H1 (cell line): ENCODE measurements at regions not wholly inside any gene's neighbourhood (a gene's known extent, or its start where the extent isn't known, plus 50 kb on each side); places are given as distances from the start of the nearest gene placed in this dataset.

Experiments used
- CTCF ChIA-PET: fragments of 300-600 bp; sonication (Branson Sonifier 250); formaldehyde crosslinking; loops from one replicate; lab custom pipeline; 2021; ENCODE audit not compliant: partially characterized antibody; lab: Charles Lee
- POLR2A ChIA-PET: fragments of 300-600 bp; sonication (Branson Sonifier 250); formaldehyde crosslinking; loops from one replicate; lab custom pipeline; 2021; ENCODE audit warnings: inconsistent platforms; ENCODE audit not compliant: partially characterized antibody; lab: Charles Lee
- DNase-seq, 2 experiments: peaks; one replicate each; pipeline versions ENCODE4 v3.0.0 to v3.0.0-alpha.2; 2010 to 2022; ENCODE audit warnings: low spot score in 2 of 2, low read depth in 1 of 2, mixed read lengths in 1 of 2
- FAIRE-seq: peaks from 2 replicates; lab custom pipeline; 2011; peaks lifted over from hg19 to GRCh38; lab: Jason Lieb, UNC
- H2AFZ ChIP-seq: 2 replicates; pipeline ENCODE4 v1.8.1; 2012; ENCODE audit warnings: low read length, inconsistent platforms
- H2AK5ac ChIP-seq: 2 replicates; pipeline ENCODE4 v1.6.1; 2013; ENCODE audit warnings: low read depth, low read length
- H2BK120ac ChIP-seq: replicated peaks from 2 replicates; pipeline ENCODE3; 2013; ENCODE audit warnings: low read depth, low read length, inconsistent platforms
- H2BK12ac ChIP-seq: 2 replicates; pipeline ENCODE4 v1.6.1; 2013; ENCODE audit warnings: low read depth, low read length
- H2BK15ac ChIP-seq: 2 replicates; pipeline ENCODE4 v1.6.1; 2013; ENCODE audit warnings: low read length
- H2BK20ac ChIP-seq: 2 replicates; pipeline ENCODE4 v1.6.1; 2013; ENCODE audit warnings: low read length
- H2BK5ac ChIP-seq: 2 replicates; pipeline ENCODE4 v1.6.1; 2013; ENCODE audit warnings: low read depth, low read length
- H3K14ac ChIP-seq: 2 replicates; pipeline ENCODE4 v1.6.1; 2013; ENCODE audit warnings: inconsistent platforms; ENCODE audit not compliant: insufficient read length
- H3K18ac ChIP-seq: 2 replicates; pipeline ENCODE4 v1.6.1; 2013; ENCODE audit warnings: low read length; ENCODE audit errors: extremely low read depth
- H3K23ac ChIP-seq: 2 replicates; pipeline ENCODE4 v1.6.1; 2013; ENCODE audit warnings: inconsistent platforms; ENCODE audit not compliant: insufficient read length
- H3K23me2 ChIP-seq: 2 replicates; pipeline ENCODE4 v1.6.1; 2013; ENCODE audit warnings: low read depth, low read length
- H3K27ac ChIP-seq: 2 replicates; pipeline ENCODE4 v1.6.1; 2011; ENCODE audit warnings: low read depth, low read length, inconsistent platforms
- H3K27me3 ChIP-seq, 4 experiments: replicated peaks in 1 of 4; 1 replicate in 1 of 4; 2 replicates in 3 of 4; pipeline versions ENCODE4 v1.6.1 to v1.8.1; 2011 to 2013; ENCODE audit warnings: low read length in 3 of 4, mild to moderate bottlenecking in 3 of 4, inconsistent platforms in 2 of 4, mixed read lengths in 2 of 4, moderate library complexity in 1 of 4; ENCODE audit not compliant: control insufficient read depth in 3 of 4, insufficient read depth in 3 of 4; ENCODE audit errors: extremely low read depth in 1 of 4
- H3K36me3 ChIP-seq, 4 experiments: 2 replicates each; pipeline versions ENCODE4 v1.6.1 to v1.8.1; 2011 to 2013; ENCODE audit warnings: mild to moderate bottlenecking in 4 of 4, low read length in 3 of 4, moderate library complexity in 2 of 4, control low read depth in 1 of 4, inconsistent platforms in 1 of 4; ENCODE audit not compliant: insufficient read depth in 4 of 4, control insufficient read depth in 2 of 4
- H3K4ac ChIP-seq: replicated peaks from 2 replicates; pipeline ENCODE3; 2013; ENCODE audit warnings: low read length, low read depth, mixed read lengths, inconsistent platforms; ENCODE audit not compliant: insufficient read length
- H3K4me1 ChIP-seq, 4 experiments: replicated peaks in 1 of 4; 1 replicate in 1 of 4; 2 replicates in 3 of 4; pipeline versions ENCODE4 v1.6.1 to v1.8.1; 2011 to 2013; ENCODE audit warnings: low read length in 3 of 4, inconsistent platforms in 2 of 4, mixed read lengths in 1 of 4; ENCODE audit not compliant: insufficient read depth in 4 of 4, control insufficient read depth in 3 of 4
- H3K4me2 ChIP-seq, 2 experiments: 2 replicates each; pipeline versions ENCODE4 v1.6.1 to v1.8.1; 2011 to 2013; ENCODE audit warnings: low read depth in 2 of 2, low read length in 2 of 2, control low read depth in 1 of 2, inconsistent platforms in 1 of 2, mild to moderate bottlenecking in 1 of 2; ENCODE audit not compliant: insufficient read depth in 1 of 2
- H3K4me3 ChIP-seq, 4 experiments: fragments of 200-600, 300-600 bp in 1 of 4; sonication (generic), shearing (Covaris generic), sonication (Bioruptor Twin) in 1 of 4; 2 replicates each; pipeline versions ENCODE4 v1.5.1 to v1.8.1; 2011 to 2016; ENCODE audit warnings: low read length in 4 of 4, low read depth in 3 of 4, control low read depth in 2 of 4, inconsistent platforms in 2 of 4, mild to moderate bottlenecking in 2 of 4, mixed read lengths in 1 of 4, moderate library complexity in 1 of 4; ENCODE audit not compliant: insufficient read depth in 2 of 4; ENCODE audit errors: extremely low read depth in 1 of 4
- H3K56ac ChIP-seq: replicated peaks from 2 replicates; pipeline ENCODE3; 2013; ENCODE audit warnings: low read depth, mild to moderate bottlenecking, mixed read lengths, low read length, inconsistent platforms; ENCODE audit not compliant: insufficient read length
- H3K79me1 ChIP-seq: 2 replicates; pipeline ENCODE4 v1.6.1; 2013; ENCODE audit warnings: low read depth, low read length, control low read depth
- H3K79me2 ChIP-seq, 2 experiments: 2 replicates each; pipeline versions ENCODE4 v1.6.1 to v1.8.1; 2012 to 2013; ENCODE audit warnings: low read length in 2 of 2, mild to moderate bottlenecking in 2 of 2, inconsistent platforms in 1 of 2; ENCODE audit not compliant: insufficient read depth in 2 of 2, control insufficient read depth in 1 of 2
- H3K9ac ChIP-seq, 4 experiments: replicated peaks in 1 of 4; 1 replicate in 1 of 4; 2 replicates in 3 of 4; pipeline versions ENCODE4 v1.6.1 to v1.8.1; 2011 to 2013; ENCODE audit warnings: low read depth in 3 of 4, low read length in 3 of 4, control low read depth in 2 of 4, mild to moderate bottlenecking in 2 of 4, moderate library complexity in 2 of 4, inconsistent platforms in 1 of 4; ENCODE audit errors: extremely low read depth in 1 of 4
- H3K9me3 ChIP-seq, 2 experiments: 2 replicates each; pipeline versions ENCODE4 v1.6.1 to v1.8.1; 2012 to 2013; ENCODE audit warnings: mild to moderate bottlenecking in 2 of 2, moderate library complexity in 2 of 2, control low read depth in 1 of 2, inconsistent platforms in 1 of 2, low read depth in 1 of 2, low read length in 1 of 2, mixed read lengths in 1 of 2; ENCODE audit not compliant: insufficient read depth in 2 of 2
- H4K20me1 ChIP-seq, 2 experiments: replicated peaks in 1 of 2; 2 replicates each; pipeline versions ENCODE3 to v1.8.1; 2011 to 2013; ENCODE audit warnings: inconsistent platforms in 2 of 2, low read length in 2 of 2, mild to moderate bottlenecking in 1 of 2; ENCODE audit not compliant: insufficient read depth in 2 of 2, control insufficient read depth in 1 of 2
- H4K5ac ChIP-seq: 2 replicates; pipeline ENCODE4 v1.6.1; 2013; ENCODE audit warnings: low read length, low read depth, mixed read lengths, inconsistent platforms; ENCODE audit not compliant: insufficient read length
- H4K8ac ChIP-seq: 2 replicates; pipeline ENCODE4 v1.8.0; 2013; ENCODE audit warnings: mild to moderate bottlenecking, moderate library complexity, low read length, inconsistent platforms; ENCODE audit not compliant: insufficient read depth; ENCODE audit errors: extremely low read depth
- H4K91ac ChIP-seq: replicated peaks from 2 replicates; pipeline ENCODE3; 2013; ENCODE audit warnings: low read length, mixed read lengths, inconsistent platforms; ENCODE audit not compliant: insufficient read length
- BACH1 ChIP-seq: IDR thresholded peaks from 2 replicates; pipeline ENCODE4 v1.6.1; 2012; ENCODE audit warnings: low read length, improper control_type of control experiment
- CBX8 ChIP-seq: fragments of 300-800, 300-1000 bp; sonication (generic); IDR thresholded peaks from 2 replicates; pipeline ENCODE4 v1.7.1; 2016; ENCODE audit warnings: low read depth, low read length, borderline replicate concordance
- CHD1 ChIP-seq: IDR thresholded peaks from 2 replicates; pipeline ENCODE4 v1.6.1; 2012; ENCODE audit warnings: low read depth, low read length, improper control_type of control experiment
- JUN ChIP-seq: IDR thresholded peaks from 2 replicates; pipeline ENCODE4 v1.6.1; 2011; ENCODE audit warnings: low read depth, mild to moderate bottlenecking, improper control_type of control experiment, low read length
- KDM1A ChIP-seq: fragments of 200-600, 300-600 bp; sonication (generic); IDR thresholded peaks from 2 replicates; pipeline ENCODE4 v1.7.1; 2016; ENCODE audit warnings: mild to moderate bottlenecking, low read length, borderline replicate concordance
- PHF8 ChIP-seq: fragments of 200-600 bp; sonication (generic); conservative IDR thresholded peaks from 2 replicates; pipeline ENCODE4 v1.7.1; 2012; ENCODE audit warnings: low read depth, mild to moderate bottlenecking, inconsistent platforms, low read length, moderate library complexity
- SIN3A ChIP-seq, 2 experiments: IDR thresholded peaks in 1 of 2; conservative IDR thresholded peaks in 1 of 2; 2 replicates each; pipeline ENCODE4 v1.6.1; 2011 to 2012; ENCODE audit warnings: low read length in 2 of 2, improper control_type of control experiment in 1 of 2, low read depth in 1 of 2, mild to moderate bottlenecking in 1 of 2
- SIRT6 ChIP-seq: IDR thresholded peaks from one replicate; pipeline ENCODE4 v1.7.1; 2012; ENCODE audit warnings: low read length, inconsistent platforms
- SP1 ChIP-seq: IDR thresholded peaks from 2 replicates; pipeline ENCODE4 v1.6.1; 2011; ENCODE audit warnings: low read depth, low read length
- SP2 ChIP-seq: IDR thresholded peaks from 2 replicates; pipeline ENCODE4 v1.6.1; 2012; ENCODE audit warnings: mild to moderate bottlenecking, low read length, inconsistent platforms
- TAF1 ChIP-seq: IDR thresholded peaks from 2 replicates; pipeline ENCODE4 v1.6.1; 2011; ENCODE audit warnings: mild to moderate bottlenecking, low read depth, low read length
- TBP ChIP-seq: IDR thresholded peaks from 2 replicates; pipeline ENCODE4 v1.6.1; 2011; ENCODE audit warnings: low read depth, low read length, improper control_type of control experiment
- TCF12 ChIP-seq: IDR thresholded peaks from 2 replicates; pipeline ENCODE4 v1.6.1; 2011; ENCODE audit warnings: low read depth, mild to moderate bottlenecking, low read length
- WGBS, 2 experiments: shearing (Covaris generic) in 1 of 2; methylation state at CpG; one replicate each; pipeline versions ENCODE4 v1.1.6 to v1.1.7; 2013 to 2015; ENCODE audit warnings: low lambda C conversion rate in 2 of 2, mixed read lengths in 2 of 2, inconsistent platforms in 1 of 2, low coverage in 1 of 2, missing lambda C conversion rate in 1 of 2; ENCODE audit not compliant: insufficient replicate concordance in 2 of 2, insufficient coverage in 1 of 2, insufficient read length in 1 of 2; ENCODE audit errors: extremely low coverage in 1 of 2, missing lambda C conversion rate in 1 of 2; 5-methylcytosine and 5-hydroxymethylcytosine counted together
- TF ChIP-seq, protein P1 (sequence below): IDR thresholded peaks from 2 replicates; pipeline ENCODE4 v1.6.1; 2012; ENCODE audit warnings: low read length, inconsistent platforms

- H2BK120ac ChIP-seq = no peak overlapping the region
- H3K4me2 ChIP-seq = no peak overlapping the region
- peaks cover 11 to 19% of the 10 kb centered on the region in 2 experiments for H3K9me3 ChIP-seq
- no peak overlapping the region for H3K56ac ChIP-seq
- no peak overlapping the region for H4K5ac ChIP-seq
- H3K23me2 ChIP-seq = no peaks in the 10 kb centered on the region
- H3K79me2 ChIP-seq = no peaks in the 10 kb centered on the region
- no peak overlapping the region for H2BK20ac ChIP-seq
- no peaks in the 10 kb centered on the region for H3K4me1 ChIP-seq
- H3K9ac ChIP-seq = no peak overlapping the region
- no peak overlapping the region for H2AK5ac ChIP-seq
- H3K27ac ChIP-seq = no peak overlapping the region
- no peak overlapping the region for H3K18ac ChIP-seq
- no peak overlapping the region for H3K14ac ChIP-seq
- no peak overlapping the region for H3K23ac ChIP-seq
- FAIRE-seq (no peak), DNase-seq (no peak)
- no peak overlapping the region for H2BK12ac ChIP-seq
- H2BK5ac ChIP-seq = no peak overlapping the region
- no peaks in the 10 kb centered on the region for H4K20me1 ChIP-seq
- H3K4ac ChIP-seq = no peak overlapping the region
- no peak overlapping the region for H2AFZ ChIP-seq
- no peaks in the 10 kb centered on the region for H3K27me3 ChIP-seq
- POLR2A ChIA-PET = no interaction called here
- H3K36me3 ChIP-seq = no peaks in the 10 kb centered on the region
- H4K8ac ChIP-seq = no peak overlapping the region
- H2BK15ac ChIP-seq = no peak overlapping the region
- CTCF ChIA-PET = interaction anchor here (1.2 to 2.4 kb wide), 4 partner anchors 8 to 52 kb away, joined by 3 to 10 read pairs (median 6); partner anchors contain the start of gene IL12A
- no peak overlapping the region for H3K4me3 ChIP-seq
- H4K91ac ChIP-seq = no peak overlapping the region
- WGBS, 2 experiments = 94% methylated on average over 4 of the region's 4 CpGs; no CpG with 5 or more reads in 1 of the 2 experiments
- H3K79me1 ChIP-seq = no peaks in the 10 kb centered on the region
- TF ChIP-seq KDM1A (no peak), SIN3A (conservative IDR thresholded peaks at IDR 0.05 in 1 of 2, IDR thresholded peaks at IDR 0.05 in 1 of 2; ENCODE audit: low read depth in 1 of 2, low read length in 2 of 2) (no peak), CHD1 (no peak), SIRT6 (no peak), TBP (no peak), JUN (no peak), PHF8 (no peak), TAF1 (no peak), BACH1 (no peak), SP1 (no peak), SP2 (no peak), CBX8 (no peak), TCF12 (no peak)
- TF ChIP-seq, protein P1, sequence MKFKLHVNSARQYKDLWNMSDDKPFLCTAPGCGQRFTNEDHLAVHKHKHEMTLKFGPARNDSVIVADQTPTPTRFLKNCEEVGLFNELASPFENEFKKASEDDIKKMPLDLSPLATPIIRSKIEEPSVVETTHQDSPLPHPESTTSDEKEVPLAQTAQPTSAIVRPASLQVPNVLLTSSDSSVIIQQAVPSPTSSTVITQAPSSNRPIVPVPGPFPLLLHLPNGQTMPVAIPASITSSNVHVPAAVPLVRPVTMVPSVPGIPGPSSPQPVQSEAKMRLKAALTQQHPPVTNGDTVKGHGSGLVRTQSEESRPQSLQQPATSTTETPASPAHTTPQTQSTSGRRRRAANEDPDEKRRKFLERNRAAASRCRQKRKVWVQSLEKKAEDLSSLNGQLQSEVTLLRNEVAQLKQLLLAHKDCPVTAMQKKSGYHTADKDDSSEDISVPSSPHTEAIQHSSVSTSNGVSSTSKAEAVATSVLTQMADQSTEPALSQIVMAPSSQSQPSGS = no peak
These were observed 51.0 kb upstream of the IL12A start for GRCh38 chr3:159937561-159938166.
